NCI-H526 (cell line): ENCODE measurements at regions not wholly inside any gene's neighbourhood (a gene's known extent, or its start where the extent isn't known, plus 50 kb on each side); places are given as distances from the start of the nearest gene placed in this dataset.
"Not testable (repeated sequence)": the region's sequence is repeated elsewhere in the genome, so short reads cannot be mapped to it uniquely, and the experiment has no call there.

Experiments used
- DNase-seq, 2 experiments: peaks; one replicate each; lab custom pipeline; 2025; lab: John Stamatoyannopoulos, UW

DNA sequence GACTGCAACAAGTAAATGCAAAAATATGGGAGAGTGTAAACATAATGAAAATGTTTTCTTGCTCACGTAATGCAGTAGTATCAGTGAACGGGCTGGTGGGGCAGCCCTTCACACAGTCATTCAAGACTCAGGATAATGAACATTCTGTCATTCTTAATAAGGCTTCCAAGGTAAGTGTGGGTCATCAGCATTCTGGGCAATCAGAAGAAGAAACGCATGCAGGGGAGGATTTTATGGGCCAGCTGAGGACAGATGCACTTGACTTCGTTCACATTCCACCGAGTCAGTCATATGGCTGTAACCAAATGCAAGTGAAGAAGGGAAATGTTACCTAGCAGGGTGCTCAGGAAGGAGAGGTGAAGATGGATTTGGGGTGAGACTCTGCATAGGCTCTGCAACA lies 68.0 kb upstream of the MAP9 start:
- no peak for DNase-seq

DNA sequence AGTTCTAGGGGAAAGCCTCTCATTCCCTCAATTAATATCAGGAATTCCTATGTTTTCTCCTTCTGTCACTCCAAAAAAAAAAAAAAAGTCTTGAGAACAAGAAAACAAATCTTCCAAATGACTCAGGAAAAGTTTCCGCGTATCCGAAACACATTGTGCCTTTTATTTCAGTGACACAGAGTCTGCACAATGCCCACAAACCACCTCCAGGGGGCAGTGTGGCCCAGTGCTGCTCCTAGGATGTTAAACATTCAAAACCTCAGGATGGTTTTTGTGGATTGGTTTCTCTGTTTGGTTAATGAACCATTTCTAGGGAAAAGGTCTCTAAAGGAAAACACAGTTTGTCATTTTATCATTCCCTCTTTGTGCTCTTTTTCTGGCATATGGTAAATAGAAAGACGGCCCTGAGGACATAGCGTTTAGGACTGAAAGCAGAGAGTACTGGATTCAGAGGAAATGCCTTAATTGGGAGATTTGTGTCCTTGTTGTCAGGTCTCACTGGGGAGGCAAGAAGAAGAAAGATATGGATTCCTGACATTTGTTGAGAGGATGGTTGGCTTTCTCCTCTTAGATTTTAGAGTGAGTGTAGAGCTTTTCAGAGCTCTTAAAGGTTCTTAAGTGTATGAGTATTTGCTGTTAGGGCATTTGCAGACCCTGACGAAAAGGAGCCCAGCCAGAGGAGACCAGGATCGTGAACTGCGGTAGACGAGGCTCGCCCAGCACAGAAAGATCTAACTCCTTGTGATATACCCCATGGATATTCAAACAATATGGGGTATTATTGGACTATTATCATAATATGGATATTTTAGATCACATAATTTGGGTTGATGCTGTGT lies 65.7 kb upstream of the MAP9 start:
- peak in 1 of 2 experiments; percentile 77 for DNase-seq

DNA sequence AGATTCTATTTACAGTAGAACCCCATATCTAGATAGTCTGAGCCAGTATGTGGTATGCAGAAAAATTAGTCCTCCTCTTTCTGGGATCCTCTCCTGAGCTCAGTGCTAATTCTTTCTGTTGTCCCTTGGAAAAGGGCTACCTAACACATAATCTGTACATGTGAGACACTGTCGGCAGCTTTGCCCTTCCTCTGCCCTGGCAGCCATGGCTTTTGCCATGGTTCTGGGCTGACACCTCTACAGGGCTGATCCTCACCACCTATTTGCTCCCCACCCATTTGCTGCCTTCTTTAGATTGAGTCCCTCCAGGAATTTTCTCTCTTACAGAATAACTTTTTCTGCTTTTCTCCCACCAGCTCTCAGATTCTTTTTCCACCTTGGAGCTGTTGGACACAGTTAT lies 64.7 kb upstream of the MAP9 start:
- no peak for DNase-seq

DNA sequence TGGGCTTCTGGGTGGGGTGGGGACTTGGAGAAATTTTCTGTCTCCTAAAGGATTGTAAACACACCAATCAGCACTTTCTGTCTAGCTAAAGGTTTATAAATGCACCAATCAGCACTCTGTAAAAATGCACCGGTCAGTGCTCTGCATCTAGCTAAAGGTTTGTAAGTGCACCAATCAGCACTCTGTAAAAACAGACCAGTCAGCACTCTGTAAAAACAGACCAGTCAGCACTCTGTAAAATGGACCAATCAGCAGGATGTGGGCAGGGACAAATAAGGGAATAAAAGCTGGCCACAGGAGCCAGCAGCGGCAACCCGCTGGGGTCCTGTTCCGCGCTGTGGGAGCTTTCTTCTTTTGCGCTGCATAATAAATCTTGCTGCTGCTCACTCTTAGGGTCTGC lies 63.0 kb upstream of the MAP9 start:
- DNase-seq, result not testable (repeated sequence)

DNA sequence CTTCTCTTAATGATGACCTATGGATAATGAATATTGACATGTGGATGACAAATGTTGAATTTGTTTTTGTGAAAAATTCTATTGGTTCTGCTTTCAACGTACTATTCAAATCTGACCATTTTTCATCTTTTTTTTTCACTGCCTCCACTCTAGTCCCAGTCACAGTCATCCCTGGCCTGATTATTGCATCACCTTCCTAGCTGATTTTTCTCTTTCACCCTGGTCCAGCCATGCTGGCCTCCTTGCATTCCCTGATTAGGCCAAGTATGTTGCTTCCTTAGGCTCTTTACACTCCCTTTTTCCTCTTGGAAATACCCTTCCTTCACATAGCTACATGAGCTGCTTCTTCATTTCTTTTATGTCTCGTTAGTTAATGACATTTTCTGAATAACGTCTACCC lies 58.1 kb upstream of the MAP9 start:
- no peak for DNase-seq

DNA sequence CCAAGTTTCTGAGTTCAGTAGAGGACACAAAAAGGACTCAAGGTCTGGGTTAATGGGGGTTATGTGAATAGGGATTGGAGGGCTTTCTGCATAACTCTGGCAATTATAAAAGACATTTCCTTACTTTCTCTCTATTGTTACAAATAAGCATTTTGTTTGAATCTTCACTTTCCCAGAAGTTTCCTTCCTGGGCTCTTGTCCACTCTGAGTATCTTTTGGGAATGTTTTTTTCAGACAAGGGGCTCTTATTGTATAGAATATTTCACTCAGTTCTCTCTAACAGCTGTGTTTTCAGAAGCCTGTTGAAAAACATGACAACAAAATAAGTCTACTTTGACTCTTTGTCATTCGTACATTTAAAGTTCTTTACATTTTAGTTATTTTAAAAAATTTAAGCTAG lies 57.6 kb upstream of the MAP9 start:
- no peak for DNase-seq

DNA sequence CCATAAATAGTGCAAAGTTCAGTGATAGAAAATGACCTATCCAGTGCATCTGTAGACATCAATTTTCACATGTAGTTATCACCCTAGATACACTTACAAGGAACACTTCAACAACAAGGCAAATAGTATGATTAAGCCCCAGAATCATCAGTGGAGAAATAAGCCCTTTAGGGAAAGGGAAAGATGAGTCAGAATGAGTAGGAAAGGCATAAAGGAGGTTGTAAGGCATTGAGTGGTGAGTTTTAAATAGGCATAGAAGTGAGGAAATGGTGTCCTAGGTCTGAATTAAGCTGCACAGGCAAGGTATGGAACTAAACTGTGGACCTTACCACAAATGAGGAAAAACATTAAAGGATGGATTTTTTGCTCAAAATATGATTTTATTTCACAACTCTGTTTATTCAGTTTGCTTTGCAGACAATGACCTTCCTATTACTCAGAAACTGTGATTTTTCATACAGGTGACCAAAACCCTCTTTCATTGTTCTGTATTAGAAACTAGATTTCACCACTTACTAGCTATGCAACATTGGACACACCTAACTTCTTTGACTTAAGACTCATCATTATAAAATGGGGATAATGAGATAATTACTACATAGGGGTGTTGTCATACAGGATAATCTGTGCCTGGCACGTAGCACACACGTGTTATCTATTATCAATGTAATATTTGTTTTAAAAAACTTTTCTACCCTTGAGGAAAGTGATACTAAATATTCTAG lies 57.0 kb upstream of the MAP9 start:
- no peak for DNase-seq

DNA sequence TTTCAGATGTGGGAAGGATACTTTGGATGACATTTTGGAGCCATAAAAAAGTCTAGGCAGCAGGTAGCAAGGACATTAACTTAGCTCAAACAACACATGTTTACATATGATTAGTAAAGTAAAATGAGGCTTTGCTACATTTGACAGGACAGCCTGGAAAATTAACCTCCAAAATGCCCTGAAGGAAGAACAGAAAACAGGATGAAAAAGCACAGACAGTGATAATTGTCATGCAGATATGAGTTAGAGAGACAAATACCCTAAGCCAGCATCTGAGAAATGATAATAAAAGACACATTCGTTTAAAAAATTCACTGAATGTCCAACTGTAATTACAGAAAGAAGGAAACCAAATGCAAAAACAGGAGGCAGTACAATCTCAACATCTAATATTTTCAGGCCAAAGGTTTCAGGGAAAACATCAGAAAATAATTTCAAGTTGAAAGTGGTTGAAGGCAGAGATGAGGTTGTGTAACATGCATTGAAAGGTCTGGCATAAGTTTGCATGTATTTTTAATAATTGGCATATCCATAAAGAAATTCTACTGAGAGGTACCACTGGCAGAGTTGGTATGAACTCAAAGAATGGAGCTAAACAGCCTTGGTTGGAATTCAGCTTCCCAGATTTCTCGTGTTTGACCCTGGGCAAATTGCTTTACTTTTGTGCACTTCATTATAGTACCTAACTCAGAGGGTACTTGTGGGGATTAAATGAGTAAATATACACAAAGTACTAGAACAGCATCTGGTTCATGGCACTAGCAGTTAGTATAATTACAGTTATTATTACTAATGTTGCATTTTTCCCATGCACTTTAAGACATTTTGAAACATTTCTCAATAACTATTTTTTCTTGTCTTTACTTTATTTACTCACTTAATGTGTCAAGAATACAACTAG lies 54.4 kb upstream of the MAP9 start:
- DNase-seq, result peak in 1 of 2 experiments; percentile 15

DNA sequence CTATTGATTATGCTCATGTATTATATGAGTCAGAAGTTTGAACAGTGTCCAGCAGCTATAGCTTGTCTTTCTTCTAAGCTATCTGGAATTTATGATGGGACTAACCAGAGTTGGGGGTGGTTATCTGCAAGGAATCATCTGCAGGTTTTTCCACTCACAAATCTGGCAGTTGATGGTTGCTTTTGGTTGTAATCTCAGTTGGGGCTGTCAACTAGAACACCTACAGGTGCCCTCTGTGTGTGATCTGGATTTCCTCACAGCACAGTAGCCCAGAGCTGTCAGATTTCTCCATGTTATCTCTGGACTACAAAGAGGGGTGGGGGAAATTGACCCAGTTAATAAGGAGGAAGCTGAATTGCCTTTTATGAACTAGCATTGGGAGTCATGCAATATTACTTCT lies 51.4 kb upstream of the MAP9 start:
- DNase-seq, result no peak

DNA sequence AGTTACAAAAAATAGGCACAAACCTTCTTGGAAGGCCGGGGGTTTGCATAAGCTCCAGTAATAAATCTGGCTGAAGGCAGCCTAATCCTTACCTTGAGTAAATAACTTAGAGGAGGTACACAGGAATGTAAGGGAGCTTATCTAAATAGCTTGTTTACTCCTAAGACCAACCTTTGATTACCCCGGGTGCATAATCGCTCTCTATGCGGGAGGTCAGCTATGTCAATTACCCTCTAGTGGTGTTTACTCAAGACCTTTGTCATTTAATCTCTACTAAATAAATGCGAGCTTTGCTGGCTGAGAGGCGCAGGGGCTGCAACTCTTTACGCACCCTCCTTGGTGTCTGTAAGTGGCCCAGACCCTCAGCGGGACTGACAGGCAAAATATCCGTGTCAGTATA lies 50.2 kb upstream of the MAP9 start:
- no peak for DNase-seq
